HG03378 (cell line): ENCODE measurements at regions not wholly inside any gene's neighbourhood (a gene's known extent, or its start where the extent isn't known, plus 50 kb on each side); places are given as distances from the start of the nearest gene placed in this dataset.

Source experiments
- ATAC-seq: cut with Tn5 transposase; IDR thresholded peaks from one replicate; pipeline ENCODE4 v1.9.1; 2021; ENCODE audit warnings: mild to moderate bottlenecking, moderate library complexity; ENCODE audit not compliant: unreplicated experiment

- ATAC-seq, result no peak
Measured at GRCh38 chr11:115576606-115577380, 72.6 kb upstream of the CADM1 start.

- no peak for ATAC-seq
Measured at GRCh38 chr11:115572551-115572950, 68.3 kb upstream of the CADM1 start.

- no peak for ATAC-seq
Measured at GRCh38 chr11:115566180-115566764, 62.1 kb upstream of the CADM1 start.

GRCh38 chr11:115564851-115565250, 60.6 kb upstream of the CADM1 start:
- no peak for ATAC-seq

GRCh38 chr11:115561116-115561515, 56.9 kb upstream of the CADM1 start:
- ATAC-seq, result no peak

GRCh38 chr11:115558635-115559034, 54.4 kb upstream of the CADM1 start:
- ATAC-seq, result no peak

- ATAC-seq, result no peak
Measured at GRCh38 chr11:115557681-115558080, 53.5 kb upstream of the CADM1 start.

- no peak for ATAC-seq
Measured at GRCh38 chr11:115556984-115557383, 52.8 kb upstream of the CADM1 start.

GRCh38 chr11:115555336-115556090, 51.3 kb upstream of the CADM1 start:
- ATAC-seq, result no peak
